Esophagus mucosa (tissue), 1 donor: ENCODE measurements at regions not wholly inside any gene's neighbourhood (a gene's known extent, or its start where the extent isn't known, plus 50 kb on each side); places are given as distances from the start of the nearest gene placed in this dataset.

Experiments used
- ATAC-seq: fragments of 200-7000 bp; cut with Tn5 transposase; one replicate; pipeline ENCODE4 v1.9.1; 2020
- donor health status: DM: yes; HTN: yes; CAD: no.

DNA sequence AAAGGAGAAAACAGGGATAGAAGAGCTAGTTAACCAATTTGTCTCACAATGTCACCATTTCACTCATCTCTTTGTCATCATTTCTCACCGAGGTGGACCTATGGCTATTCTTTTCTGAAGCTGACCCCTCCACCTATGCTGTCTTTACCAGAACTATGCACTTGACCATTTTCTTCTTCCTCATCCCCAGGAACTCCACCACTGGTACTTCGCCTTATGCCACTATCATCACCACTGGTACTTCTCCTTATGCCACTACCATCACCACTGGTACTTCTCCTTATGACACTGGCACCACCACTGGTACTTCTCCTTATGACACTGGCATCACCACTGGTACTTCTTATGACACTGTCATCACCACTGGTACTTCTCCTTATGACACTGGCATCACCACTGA lies 745.8 kb upstream of the CHAC2 start:
- ATAC-seq = no peak

DNA sequence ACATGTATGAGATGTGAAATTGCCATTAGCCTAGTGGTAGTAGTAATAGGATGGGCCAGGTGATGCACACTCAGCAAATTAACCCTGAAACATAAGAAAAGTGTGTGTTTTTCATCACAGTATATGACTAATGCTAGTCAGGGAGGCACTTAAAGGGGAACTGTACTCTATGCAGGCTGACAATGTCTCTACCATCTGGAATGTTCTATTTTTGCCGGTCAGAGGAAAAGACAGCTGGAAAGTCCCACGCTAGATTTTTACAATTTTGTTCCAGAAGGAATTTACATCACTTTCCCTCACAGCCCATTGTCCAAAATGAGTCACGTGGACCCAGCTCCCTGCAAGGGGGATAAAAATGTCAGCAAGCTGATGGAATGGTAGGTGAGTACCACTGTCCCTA lies 746.3 kb upstream of the CHAC2 start:
- ATAC-seq = no peak

GRCh38 chr2:53018825-53019425 lies 748.7 kb upstream of the CHAC2 start:
- no peak for ATAC-seq

- no peak for ATAC-seq
These were observed 760.6 kb upstream of the CHAC2 start for GRCh38 chr2:53006980-53007379.

GRCh38 chr2:53004413-53004812 lies 763.2 kb upstream of the CHAC2 start:
- no peak for ATAC-seq

DNA sequence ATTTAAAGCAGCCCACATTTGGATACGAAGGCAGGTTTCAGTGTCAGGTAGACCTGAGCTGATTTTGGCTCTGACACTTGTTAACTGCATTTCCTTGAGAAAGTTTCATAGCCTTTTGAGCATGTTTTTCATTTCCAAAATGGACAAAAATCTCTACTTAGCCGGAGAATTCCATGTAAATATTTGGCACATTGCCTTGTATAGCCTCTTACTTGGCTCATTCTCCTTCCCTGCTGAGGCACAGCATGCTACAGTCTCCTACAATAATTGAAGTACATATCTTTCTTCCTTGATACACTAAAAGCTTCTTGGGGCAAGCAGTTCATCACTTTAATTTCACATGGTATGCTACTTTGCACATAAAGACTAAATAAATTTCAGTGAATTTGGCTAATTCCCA lies 772.2 kb upstream of the CHAC2 start:
- ATAC-seq = no peak

DNA sequence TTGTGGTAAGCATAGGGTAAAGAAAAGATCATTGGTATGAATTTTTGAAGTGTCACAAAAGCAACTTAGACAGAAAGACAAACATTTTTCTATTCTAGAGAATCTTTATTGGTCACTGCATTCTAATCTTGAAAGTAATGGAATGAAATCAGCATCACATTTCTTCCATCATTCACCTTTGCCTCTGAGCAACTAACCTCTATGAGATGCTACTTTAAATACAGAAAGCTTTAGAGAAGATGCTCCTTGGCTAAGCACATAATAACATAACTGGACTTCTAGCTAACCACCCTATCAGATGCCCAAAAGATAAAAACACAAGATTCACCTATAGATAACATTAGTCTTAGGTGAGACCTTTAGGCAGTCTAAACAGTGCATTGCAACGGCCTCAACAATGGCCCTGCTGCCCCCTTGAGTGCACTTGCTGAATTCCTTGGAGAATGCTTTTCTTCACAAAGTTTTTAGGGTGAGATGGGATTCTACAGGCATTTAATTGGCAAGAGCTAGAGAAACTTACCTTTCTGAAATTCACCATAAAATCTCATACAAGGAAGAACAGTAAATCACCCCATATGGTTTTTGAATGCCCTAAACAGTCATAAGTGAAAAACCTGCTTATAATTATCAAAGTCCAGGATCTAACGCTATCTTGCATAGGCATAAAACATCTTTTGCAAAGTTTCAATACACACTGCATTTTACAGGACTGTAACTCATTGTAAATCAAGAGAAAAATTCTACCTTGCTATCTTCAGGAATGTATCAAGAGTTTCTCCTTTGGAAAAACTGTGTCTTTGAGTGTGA lies 791.3 kb upstream of the CHAC2 start:
- ATAC-seq = no peak

DNA sequence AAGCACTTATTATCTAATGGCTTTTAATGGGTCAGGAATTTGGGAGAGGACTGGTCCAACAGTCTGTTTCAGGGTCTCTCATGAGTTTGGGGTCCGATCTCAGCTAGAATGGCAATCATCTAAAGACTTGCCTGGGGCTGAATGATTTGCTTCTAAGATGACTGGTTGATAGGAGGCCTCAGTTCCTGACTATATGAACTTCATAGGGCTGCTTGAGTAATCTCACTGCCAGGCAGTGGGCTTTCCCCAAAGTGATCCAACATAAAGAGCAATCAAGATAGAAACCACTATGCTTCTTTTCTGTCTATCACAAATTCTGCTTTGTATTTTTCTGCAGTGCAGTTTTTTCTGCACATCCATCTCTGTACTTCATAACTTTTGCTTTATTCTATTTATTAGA lies 793.5 kb upstream of the CHAC2 start:
- no peak for ATAC-seq

GRCh38 chr2:52970642-52971041 lies 797.0 kb upstream of the CHAC2 start:
- no peak for ATAC-seq

- ATAC-seq = no peak
These were observed 799.6 kb upstream of the CHAC2 start for GRCh38 chr2:52968043-52968442.

DNA sequence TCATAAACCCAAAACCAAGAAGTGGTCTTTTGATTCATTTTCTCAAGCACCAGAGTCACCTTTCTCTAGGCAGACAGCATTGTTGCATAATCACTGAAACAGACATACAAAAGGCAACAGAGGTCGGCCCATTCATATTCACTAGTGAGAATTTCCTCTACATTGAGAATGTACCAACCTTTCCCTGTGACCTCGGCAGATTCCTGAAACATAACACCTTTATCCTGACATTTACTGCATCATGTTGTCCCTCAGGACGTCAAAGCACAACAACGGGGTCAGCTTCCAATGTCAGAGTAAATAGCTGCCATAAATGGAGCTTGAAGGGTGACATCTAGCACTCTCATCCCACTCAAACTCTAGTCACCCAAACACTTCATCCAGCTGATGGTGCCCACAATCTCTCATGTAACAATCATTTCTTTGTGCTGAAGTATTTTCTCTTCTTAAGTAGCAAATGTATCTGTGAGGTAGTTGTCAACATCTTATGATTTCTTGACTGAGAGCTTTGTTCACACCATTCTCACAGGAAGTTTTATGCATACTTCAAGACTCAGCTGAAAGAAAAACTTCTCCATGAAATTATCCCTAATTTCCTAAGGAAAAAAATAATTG lies 802.6 kb upstream of the CHAC2 start:
- ATAC-seq = no peak

DNA sequence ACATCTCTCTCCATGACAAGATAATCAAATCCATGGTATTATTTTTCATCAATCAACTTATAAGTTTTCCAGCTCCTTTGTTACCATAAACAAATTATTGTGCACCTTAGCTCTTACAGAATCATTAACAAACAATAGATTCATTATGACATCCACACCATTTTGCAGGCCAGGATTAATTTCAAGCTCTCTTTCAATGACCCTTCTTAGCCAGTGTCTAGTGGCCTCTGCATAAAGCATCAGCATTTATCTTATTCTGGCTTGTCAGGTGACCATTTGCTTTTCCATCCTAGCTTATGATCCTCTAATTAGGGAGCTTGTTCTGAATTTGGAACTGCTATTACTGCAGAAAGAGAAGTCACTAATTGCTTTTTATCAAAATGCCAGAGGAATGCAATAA lies 806.2 kb upstream of the CHAC2 start:
- ATAC-seq = no peak

GRCh38 chr2:52960881-52961280 lies 806.7 kb upstream of the CHAC2 start:
- no peak for ATAC-seq

- no peak for ATAC-seq
These were observed 807.8 kb upstream of the CHAC2 start for GRCh38 chr2:52959801-52960200.

- no peak for ATAC-seq
These were observed 810.8 kb upstream of the CHAC2 start for GRCh38 chr2:52956766-52957165.

- no peak for ATAC-seq
These were observed 811.5 kb upstream of the CHAC2 start for GRCh38 chr2:52956118-52956517.

- no peak for ATAC-seq
These were observed 812.5 kb upstream of the CHAC2 start for GRCh38 chr2:52955079-52955478.

DNA sequence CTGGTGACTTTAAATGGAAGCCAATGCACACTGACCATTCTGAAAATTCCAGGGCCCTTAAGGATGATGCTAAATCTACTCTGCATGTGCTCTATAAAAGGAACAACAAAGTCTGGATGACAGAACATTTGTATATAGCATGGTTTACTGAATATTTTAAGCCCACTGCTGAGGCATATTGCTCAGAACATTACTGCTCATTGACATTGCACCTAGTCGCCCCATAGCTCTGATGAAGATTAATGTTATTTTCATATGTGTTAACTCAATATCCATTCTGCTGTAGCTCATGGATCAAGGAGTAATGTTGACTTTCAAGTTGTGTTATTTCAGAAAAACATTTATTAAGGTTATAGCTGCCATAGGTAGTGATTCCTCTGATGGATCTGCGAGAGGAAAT lies 827.5 kb upstream of the CHAC2 start:
- no peak for ATAC-seq

GRCh38 chr2:52939250-52939649 lies 828.4 kb upstream of the CHAC2 start:
- ATAC-seq = no peak

GRCh38 chr2:52936029-52936428 lies 831.6 kb upstream of the CHAC2 start:
- no peak for ATAC-seq

- no peak for ATAC-seq
These were observed 832.5 kb upstream of the CHAC2 start for GRCh38 chr2:52934920-52935640.

GRCh38 chr2:52934323-52934898 lies 833.2 kb upstream of the CHAC2 start:
- no peak for ATAC-seq

GRCh38 chr2:52933878-52934277 lies 833.7 kb upstream of the CHAC2 start:
- no peak for ATAC-seq
